ENCODE measurements at regions not wholly inside any gene's neighbourhood (a gene's known extent, or its start where the extent isn't known, plus 50 kb on each side); places are given as distances from the start of the nearest gene placed in this dataset.
A peak's percentile ranks its signal among the peaks of the same experiment; 100 is the strongest.

GRCh38 chr22:22171357-22172218 is 73.0 kb upstream of the VPREB1 start:
- H3K4me3 ChIP-seq (ENCODE audit: low read depth, poor library complexity, severe bottlenecking): no peak overlapping the region
- no peak for DNase-seq (ENCODE audit: low spot score in 2 of 2)
- no peak for TF ChIP-seq POLR2A (IDR thresholded peaks at IDR 0.05)
- no peak for TF ChIP-seq CTCF (IDR thresholded peaks at IDR 0.05)
- WGBS, 2 donors: 28 to 40% methylated on average over 6 of the region's 6 CpGs
- intact Hi-C loops (cut with DNase I; ENCODE audit: low total_unique reads): no loop called here

- intact Hi-C loops (cut with DNase I; ENCODE audit: low total_unique reads): no loop called here
- 50 to 51% methylated on average over 1 of the region's 1 CpG for WGBS, 2 donors
- no peak for TF ChIP-seq CTCF (IDR thresholded peaks at IDR 0.05)
- H3K4me3 ChIP-seq (ENCODE audit: low read depth, poor library complexity, severe bottlenecking): no peak overlapping the region
- DNase-seq (ENCODE audit: low spot score in 2 of 2): no peak
These were observed 74.7 kb upstream of the VPREB1 start for GRCh38 chr22:22169923-22170322.

GRCh38 chr22:22168941-22169867 is 75.4 kb upstream of the VPREB1 start:
- intact Hi-C loops (cut with DNase I; ENCODE audit: low total_unique reads): no loop called here
- TF ChIP-seq CTCF (IDR thresholded peaks at IDR 0.05) (no peak), POLR2A (IDR thresholded peaks at IDR 0.05) (no peak)
- H3K4me3 ChIP-seq (ENCODE audit: low read depth, poor library complexity, severe bottlenecking): no peak overlapping the region
- no peak for DNase-seq (ENCODE audit: low spot score in 2 of 2)
- WGBS, 2 donors: 55 to 56% methylated on average over 9 of the region's 9 CpGs

- peak overlapping the region; percentile 8 for H3K4me3 ChIP-seq (ENCODE audit: low read depth, poor library complexity, severe bottlenecking)
- intact Hi-C loops (cut with DNase I; ENCODE audit: low total_unique reads): no loop called here
- WGBS, 2 donors: 25 to 31% methylated on average over 7 of the region's 7 CpGs
- no peak for TF ChIP-seq POLR2A (IDR thresholded peaks at IDR 0.05)
- TF ChIP-seq CTCF (IDR thresholded peaks at IDR 0.05): no peak
- no peak for DNase-seq (ENCODE audit: low spot score in 2 of 2)
These were observed 76.2 kb upstream of the VPREB1 start for GRCh38 chr22:22168190-22168940.

- intact Hi-C loops (cut with DNase I; ENCODE audit: low total_unique reads): no loop called here
- DNase-seq (ENCODE audit: low spot score in 2 of 2): no peak
- no peak for TF ChIP-seq CTCF (IDR thresholded peaks at IDR 0.05)
- no peak for TF ChIP-seq POLR2A (IDR thresholded peaks at IDR 0.05)
- H3K4me3 ChIP-seq (ENCODE audit: low read depth, poor library complexity, severe bottlenecking): no peak overlapping the region
- 49 to 57% methylated on average over 2 of the region's 2 CpGs for WGBS, 2 donors
These were observed 76.8 kb upstream of the VPREB1 start for GRCh38 chr22:22167791-22168189.

Measured in lower leg skin (tissue), 4 donors.